Keratinocyte (primary cell): ENCODE measurements at regions not wholly inside any gene's neighbourhood (a gene's known extent, or its start where the extent isn't known, plus 50 kb on each side); places are given as distances from the start of the nearest gene placed in this dataset.

Source experiments
- CTCF ChIP-seq, 3 experiments: IDR thresholded peaks in 1 of 3; conservative IDR thresholded peaks in 1 of 3; optimal IDR thresholded peaks in 1 of 3; 2 replicates in 2 of 3; 3 replicates in 1 of 3; pipeline versions ENCODE3 to v1.5.1; 2011; ENCODE audit warnings: low read length in 3 of 3, mild to moderate bottlenecking in 3 of 3, moderate library complexity in 2 of 3, control low read depth in 1 of 3, inconsistent platforms in 1 of 3; ENCODE audit not compliant: insufficient read depth in 2 of 3; ENCODE audit errors: extremely low read depth in 1 of 3
- EZH2 ChIP-seq: IDR thresholded peaks from one replicate; pipeline ENCODE4 v1.6.1; 2012; ENCODE audit warnings: inconsistent platforms, mild to moderate bottlenecking, low read length, moderate library complexity

- TF ChIP-seq CTCF (optimal IDR thresholded peaks at IDR 0.05 in 1 of 3, IDR thresholded peaks at IDR 0.05 in 1 of 3, conservative IDR thresholded peaks at IDR 0.05 in 1 of 3; ENCODE audit: extremely low read depth in 1 of 3, insufficient read depth in 2 of 3, low read length in 3 of 3) (no peak), EZH2 (no peak)
Observed at GRCh38 chr22:47567126-47568090, 805.0 kb downstream of the TBC1D22A start.
